Colon (tissue), 2 donors: ENCODE measurements at regions not wholly inside any gene's neighbourhood (a gene's known extent, or its start where the extent isn't known, plus 50 kb on each side); places are given as distances from the start of the nearest gene placed in this dataset.
A peak's percentile ranks its signal among the peaks of the same experiment; 100 is the strongest.
"Not testable (repeated sequence)": the region's sequence is repeated elsewhere in the genome, so short reads cannot be mapped to it uniquely, and the experiment has no call there.

Experiments
- FAIRE-seq: peaks from 2 replicates; lab custom pipeline; 2012; peaks lifted over from hg19 to GRCh38; lab: Jason Lieb, UNC
- donor health status: control.
- donor health status: control.

- FAIRE-seq, result not testable (repeated sequence)
Observed at GRCh38 chrX:13186643-13187042, 133.2 kb downstream of the ATXN3L start.

GRCh38 chrX:13180807-13181206 lies 136.4 kb upstream of the FAM9C start:
- no peak for FAIRE-seq

GRCh38 chrX:13179586-13179985 lies 135.2 kb upstream of the FAM9C start:
- peak; percentile 88 for FAIRE-seq

DNA sequence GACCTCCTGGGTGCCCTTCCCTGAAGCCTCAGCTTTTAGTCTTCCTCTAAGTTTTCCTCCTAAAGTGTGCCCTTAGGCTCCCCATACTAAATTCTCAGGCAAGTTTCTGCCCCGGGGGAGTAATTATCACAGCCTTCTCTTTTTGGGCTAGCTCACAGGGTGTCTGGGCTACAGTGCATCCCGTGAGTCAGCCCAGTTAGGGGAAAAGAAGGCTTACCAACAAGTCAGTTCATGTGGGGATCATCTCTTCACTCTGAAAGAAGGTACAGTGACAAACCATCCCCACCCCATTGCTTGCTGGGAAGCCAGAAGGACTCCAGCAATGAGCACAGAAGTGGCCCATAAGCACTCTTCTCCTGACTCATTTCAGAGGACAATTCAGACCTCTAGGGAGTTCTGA lies 134.7 kb upstream of the FAM9C start:
- FAIRE-seq, result no peak

GRCh38 chrX:13177921-13178566 lies 133.6 kb upstream of the FAM9C start:
- no peak for FAIRE-seq

DNA sequence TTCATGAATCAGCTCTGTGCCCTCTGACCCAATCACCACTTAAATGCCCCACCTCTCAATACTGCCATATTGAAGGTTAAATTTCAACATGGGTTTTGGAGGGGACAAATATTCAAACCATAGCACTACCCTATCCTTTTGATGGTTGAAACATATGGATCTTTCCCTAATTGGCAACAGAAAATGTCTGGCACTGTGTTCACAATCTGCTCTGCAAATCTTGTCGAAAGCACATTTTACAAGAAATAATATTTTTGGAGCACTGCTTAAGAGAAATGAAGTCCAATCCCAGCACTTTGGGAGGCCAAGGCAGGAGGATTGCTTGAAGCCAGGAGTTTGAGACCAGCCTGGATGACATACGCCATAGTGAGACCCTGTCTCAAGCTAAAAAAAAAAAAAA lies 130.6 kb upstream of the FAM9C start:
- no peak for FAIRE-seq

DNA sequence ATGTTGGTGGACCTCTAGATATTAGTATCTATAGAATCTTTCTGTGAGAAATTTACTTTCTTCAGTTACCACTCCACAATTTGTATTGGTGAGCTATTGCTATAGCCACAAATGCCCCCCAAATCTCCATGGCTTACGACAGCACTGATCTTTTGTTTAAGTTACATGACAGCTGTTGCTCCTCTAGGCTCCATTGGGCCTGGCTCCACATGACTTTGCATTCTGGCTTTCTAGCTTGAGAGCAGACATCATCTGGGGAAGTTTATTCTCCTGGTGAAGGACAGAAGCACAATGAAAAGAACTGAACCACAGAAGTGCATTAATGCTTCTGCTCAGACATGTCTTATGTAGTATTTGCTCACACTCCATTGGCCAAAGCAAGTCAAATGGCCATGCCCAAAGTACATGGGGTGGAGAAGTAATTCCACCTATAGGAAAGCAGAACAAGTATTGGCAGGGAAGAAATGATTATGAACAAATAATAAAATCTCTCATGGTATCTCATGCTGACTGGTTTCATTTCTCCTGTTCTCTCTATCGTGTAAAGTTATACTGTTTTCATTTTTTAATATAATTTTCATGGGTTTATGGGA lies 126.6 kb upstream of the FAM9C start:
- FAIRE-seq, result no peak

DNA sequence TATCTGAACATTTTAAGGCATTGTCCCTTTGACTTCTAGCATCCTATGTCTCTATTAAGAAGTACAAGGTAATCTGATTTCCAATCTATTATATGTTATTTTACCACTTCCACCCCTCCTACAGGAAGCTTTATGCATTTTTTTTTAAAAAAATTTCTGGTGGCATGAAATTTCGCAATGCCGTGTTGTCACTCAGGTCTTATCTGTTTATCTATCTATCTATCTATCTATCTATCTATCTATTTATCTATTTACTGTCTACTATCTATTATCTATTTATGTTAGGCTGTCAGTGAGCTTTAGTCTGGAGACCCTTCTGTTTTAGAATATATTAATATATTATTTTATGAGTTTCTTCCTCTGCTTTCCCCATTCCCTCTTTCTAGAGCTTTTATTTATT lies 125.3 kb upstream of the FAM9C start:
- no peak for FAIRE-seq

GRCh38 chrX:13168269-13168668 lies 123.8 kb upstream of the FAM9C start:
- FAIRE-seq, result peak; percentile 65

- FAIRE-seq, result no peak
Observed at GRCh38 chrX:13167481-13168231, 123.2 kb upstream of the FAM9C start.

DNA sequence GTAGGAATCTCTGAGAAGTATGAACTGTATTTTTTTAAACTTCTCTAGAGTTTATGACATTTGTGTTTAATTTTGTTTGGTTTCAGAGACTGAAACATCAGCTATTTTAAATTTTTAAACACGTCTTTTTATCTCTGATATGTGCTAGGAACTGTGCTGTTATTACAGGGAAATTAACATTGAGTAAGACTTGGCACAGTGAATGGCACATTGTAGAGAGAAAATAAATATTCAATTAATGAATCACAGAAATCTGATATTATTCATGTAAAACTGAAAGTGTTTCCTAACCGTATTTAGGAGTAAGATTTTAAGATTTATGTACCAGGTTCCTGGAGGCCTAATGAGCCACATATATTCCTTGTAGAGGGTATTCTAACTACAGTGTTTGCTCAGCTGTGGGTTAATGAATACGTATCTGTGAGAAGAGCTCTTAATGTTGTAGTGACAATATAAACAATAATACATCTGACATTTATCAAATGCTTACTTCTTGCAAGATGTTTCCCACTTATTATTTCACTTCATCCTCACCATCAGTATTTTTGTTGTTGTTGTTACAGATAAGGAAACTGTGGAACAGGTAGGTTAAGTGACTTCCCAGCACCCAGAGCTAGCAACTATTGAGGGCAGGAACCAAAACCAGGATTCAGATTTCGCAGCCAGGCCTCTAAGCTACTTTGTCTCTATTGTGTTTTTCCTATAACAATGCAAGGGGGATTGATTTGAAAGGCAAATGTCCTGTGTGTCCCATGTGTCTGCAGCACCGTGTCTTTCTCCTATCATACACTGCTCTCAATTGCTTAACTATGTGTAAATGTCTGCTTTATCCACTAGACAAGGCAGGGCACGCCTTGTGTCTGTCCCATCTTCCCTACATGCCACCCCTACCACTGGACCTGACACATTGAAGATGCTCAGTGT lies 121.1 kb upstream of the FAM9C start:
- FAIRE-seq, result no peak

- no peak for FAIRE-seq
Observed at GRCh38 chrX:13164611-13165010, 120.2 kb upstream of the FAM9C start.

- FAIRE-seq, result no peak
Observed at GRCh38 chrX:13162772-13163410, 118.5 kb upstream of the FAM9C start.

DNA sequence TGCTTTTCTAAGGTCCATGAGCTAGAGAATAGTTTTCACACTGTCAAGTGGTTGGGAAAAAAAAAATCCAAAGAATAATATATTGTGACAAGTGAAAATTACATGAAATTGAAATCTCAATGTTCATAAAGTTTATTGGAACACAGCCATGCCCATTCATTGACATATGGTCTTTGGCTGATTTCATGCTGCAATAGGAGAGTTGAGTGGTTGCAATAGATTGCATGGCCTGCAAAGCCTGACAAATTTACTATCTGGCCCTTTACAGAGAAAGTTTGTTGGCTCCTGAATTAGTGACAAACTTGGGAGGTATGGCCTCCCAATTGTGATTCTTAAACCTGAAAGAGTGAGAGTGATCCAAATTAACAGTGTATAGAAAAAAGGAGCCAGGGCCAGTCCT lies 115.5 kb upstream of the FAM9C start:
- no peak for FAIRE-seq

GRCh38 chrX:13158911-13159310 lies 114.5 kb upstream of the FAM9C start:
- FAIRE-seq, result no peak

DNA sequence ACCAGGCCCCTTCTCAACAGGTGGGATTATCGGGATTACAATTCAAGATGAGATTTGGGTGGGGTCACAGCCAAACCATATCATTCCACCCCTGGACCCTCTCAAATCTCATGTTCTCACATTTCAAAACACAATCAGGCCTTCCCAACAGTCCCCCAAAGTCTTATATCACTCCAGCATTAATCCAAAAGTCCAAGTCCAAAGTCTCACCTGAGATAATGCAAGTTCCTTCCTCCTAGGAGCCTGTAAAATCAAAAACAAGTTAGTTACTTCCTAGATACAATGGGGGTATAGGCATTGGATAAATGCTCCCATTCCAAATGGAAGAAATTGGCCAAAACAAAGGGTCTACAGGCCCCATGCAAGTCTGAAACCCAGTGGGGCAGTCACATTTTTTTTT lies 111.1 kb upstream of the FAM9C start:
- FAIRE-seq, result not testable (repeated sequence)

DNA sequence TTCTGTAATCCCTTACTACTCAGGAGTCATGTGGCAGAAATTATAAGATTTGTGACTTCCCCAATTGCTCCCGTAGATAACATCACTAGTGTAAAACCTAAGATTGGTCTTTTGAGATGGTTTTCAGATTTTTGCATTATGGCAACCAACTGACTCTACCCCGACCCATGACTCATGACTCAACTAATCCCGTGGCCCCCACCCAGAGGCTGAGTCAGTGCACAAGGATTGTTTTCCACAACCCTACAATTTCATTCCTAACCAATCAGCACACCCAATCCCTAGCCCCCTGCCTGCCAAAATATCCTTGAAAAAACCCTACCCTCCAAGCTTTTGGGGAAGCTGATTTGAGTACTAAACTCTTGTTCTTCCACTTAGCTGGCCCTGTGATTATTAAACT lies 109.4 kb upstream of the FAM9C start:
- FAIRE-seq, result no peak

DNA sequence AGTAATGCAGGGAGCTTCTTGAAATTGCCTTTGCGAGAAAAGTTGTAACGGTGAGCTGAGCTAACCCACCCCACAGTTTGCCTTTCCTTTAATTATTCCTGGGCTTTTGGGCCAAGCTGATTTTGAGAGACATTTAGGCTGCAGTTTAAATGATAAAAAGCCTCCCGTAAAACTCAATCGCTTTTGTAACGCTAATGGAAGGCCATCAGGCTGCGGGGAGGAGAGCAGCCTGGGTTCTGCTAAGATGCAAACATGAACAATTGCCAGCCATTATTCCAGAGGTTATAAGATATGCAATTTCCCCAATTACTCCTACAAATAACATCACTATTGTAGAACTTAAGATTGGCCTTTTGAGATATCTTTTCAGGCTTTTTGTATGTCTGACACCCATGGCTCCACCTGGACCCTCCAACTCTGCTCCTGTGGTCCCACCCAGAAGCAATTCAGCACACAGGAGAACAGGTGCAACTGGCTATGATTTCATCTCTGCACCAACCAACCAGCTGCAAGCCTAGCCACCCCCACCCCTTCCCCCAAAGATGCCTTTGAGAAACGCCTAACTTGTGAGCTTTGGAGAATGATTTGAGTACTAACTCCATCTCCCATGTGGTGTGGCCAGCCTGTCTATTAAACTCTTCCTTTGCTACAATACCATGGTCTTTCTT lies 108.2 kb upstream of the FAM9C start:
- no peak for FAIRE-seq

- no peak for FAIRE-seq
Observed at GRCh38 chrX:13151828-13152517, 107.6 kb upstream of the FAM9C start.

DNA sequence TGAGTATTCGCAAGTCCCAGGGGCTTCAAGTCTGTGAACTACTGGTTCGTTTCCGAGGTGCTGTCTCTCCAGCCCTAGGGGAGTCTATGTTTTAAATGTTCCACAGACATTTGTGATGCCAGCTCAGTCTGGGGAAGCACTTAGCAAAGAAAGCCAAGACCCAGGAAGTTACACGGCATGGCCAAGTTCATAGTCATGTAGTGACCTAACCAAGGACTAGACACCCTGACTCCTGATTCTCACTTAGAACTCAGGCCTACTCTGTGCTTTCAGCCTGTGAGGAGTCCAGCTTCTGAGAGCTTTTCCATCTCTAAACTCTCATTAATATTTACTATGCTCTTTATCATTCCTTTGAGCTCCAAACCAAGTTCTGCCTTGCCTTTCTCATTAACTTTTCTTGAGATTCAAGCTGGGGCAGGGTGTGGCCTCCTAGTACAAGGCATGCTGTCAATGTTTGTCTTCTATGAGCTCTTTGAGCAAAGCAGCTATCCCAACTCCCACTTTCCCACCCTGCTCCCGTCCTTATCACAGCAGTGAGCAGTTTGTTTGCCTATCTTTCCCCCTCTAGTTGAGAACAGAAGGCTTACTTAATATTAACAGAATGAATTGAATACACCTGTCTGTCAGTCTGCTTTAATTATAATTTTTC lies 105.4 kb upstream of the FAM9C start:
- FAIRE-seq, result no peak
